MCF 10A (cell line): ENCODE measurements at regions not wholly inside any gene's neighbourhood (a gene's known extent, or its start where the extent isn't known, plus 50 kb on each side); places are given as distances from the start of the nearest gene placed in this dataset.

Experiments
- BruUV-seq: library from RNA; stranded (reverse); fragments of 400-500 nt; replicated peaks from 2 replicates; lab custom pipeline; 2021; lab: Mats Ljungman, UMichigan
- CTCF ChIA-PET: fragments of 300-600 bp; sonication (Branson Sonifier 250); formaldehyde crosslinking; extraction: SDS; loops from one replicate; lab custom pipeline; 2021; ENCODE audit warnings: antibody characterized with exemption, inconsistent platforms; lab: Yijun Ruan, JAX
- POLR2A ChIA-PET: fragments of 300-600, 350-650 bp; sonication (Branson Sonifier 250); formaldehyde crosslinking; extraction: SDS; loops from one replicate; lab custom pipeline; 2020; ENCODE audit warnings: antibody characterized with exemption, inconsistent platforms; lab: Yijun Ruan, JAX
- DNase-seq: peaks from one replicate; pipeline ENCODE4 v3.0.0-alpha.2; 2018; ENCODE audit not compliant: unreplicated experiment
- H3K27ac Mint-ChIP-seq: one replicate; pipeline ENCODE4 v1.8.0; 2022; ENCODE audit warnings: mild to moderate bottlenecking, low read depth, mixed read lengths; ENCODE audit not compliant: unreplicated experiment
- H3K27me3 Mint-ChIP-seq: one replicate; pipeline ENCODE4 v1.8.0; 2022; ENCODE audit warnings: mixed read lengths; ENCODE audit not compliant: insufficient read depth, unreplicated experiment
- H3K36me3 Mint-ChIP-seq: one replicate; pipeline ENCODE4 v1.8.0; 2022; ENCODE audit warnings: mild to moderate bottlenecking, moderate library complexity, mixed read lengths; ENCODE audit not compliant: insufficient read depth, unreplicated experiment
- H3K4me1 Mint-ChIP-seq: one replicate; pipeline ENCODE4 v1.8.0; 2022; ENCODE audit warnings: mixed read lengths; ENCODE audit not compliant: insufficient read depth, unreplicated experiment
- H3K4me3 Mint-ChIP-seq: one replicate; pipeline ENCODE4 v1.8.0; 2022; ENCODE audit warnings: mild to moderate bottlenecking, moderate library complexity, mixed read lengths; ENCODE audit not compliant: unreplicated experiment
- H3K9me3 Mint-ChIP-seq: one replicate; pipeline ENCODE4 v1.8.0; 2022; ENCODE audit warnings: mixed read lengths; ENCODE audit not compliant: unreplicated experiment
- intact Hi-C: fragments of 100-400 bp; cut with micrococcal nuclease; formaldehyde crosslinking; loops from 2 replicates; pipeline ENCODE4 v1.14.1; 2022
- TF ChIP-seq, protein P1 (sequence below): fragments of 200-600 bp; IDR thresholded peaks from one replicate; pipeline ENCODE4 v1.8.0; 2022; ENCODE audit warnings: antibody characterized with exemption, mild to moderate bottlenecking; ENCODE audit not compliant: unreplicated experiment

DNA sequence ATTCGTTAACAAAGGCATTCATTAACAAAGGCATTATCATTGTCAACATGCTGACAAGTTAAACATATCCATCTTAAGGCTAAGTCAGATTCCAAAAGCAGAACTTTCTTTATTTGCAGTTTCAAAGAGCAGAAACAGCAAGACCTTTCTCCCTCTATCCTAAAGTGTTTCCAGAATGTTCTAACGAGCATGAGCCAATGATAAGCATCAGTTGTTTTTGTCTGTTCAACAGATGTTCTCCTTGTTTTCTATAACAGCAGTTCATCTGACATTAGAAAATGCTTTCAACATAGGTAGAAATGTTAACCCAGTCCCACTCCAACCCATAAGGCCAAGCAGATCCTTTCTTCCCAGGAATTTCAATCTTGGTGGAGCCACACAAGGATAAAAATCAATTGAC is 77.6 kb upstream of the POMGNT2 start:
- no TSS peak for BruUV-seq
- Mint-ChIP-seq H3K27me3 (no peaks in the 10 kb centered on the region), H3K4me3 (no peak overlapping the region), H3K27ac (no peak overlapping the region), H3K4me1 (peaks cover 45% of the 10 kb centered on the region), H3K9me3 (no peaks in the 10 kb centered on the region), H3K36me3 (no peaks in the 10 kb centered on the region)
- TF ChIP-seq, protein P1, sequence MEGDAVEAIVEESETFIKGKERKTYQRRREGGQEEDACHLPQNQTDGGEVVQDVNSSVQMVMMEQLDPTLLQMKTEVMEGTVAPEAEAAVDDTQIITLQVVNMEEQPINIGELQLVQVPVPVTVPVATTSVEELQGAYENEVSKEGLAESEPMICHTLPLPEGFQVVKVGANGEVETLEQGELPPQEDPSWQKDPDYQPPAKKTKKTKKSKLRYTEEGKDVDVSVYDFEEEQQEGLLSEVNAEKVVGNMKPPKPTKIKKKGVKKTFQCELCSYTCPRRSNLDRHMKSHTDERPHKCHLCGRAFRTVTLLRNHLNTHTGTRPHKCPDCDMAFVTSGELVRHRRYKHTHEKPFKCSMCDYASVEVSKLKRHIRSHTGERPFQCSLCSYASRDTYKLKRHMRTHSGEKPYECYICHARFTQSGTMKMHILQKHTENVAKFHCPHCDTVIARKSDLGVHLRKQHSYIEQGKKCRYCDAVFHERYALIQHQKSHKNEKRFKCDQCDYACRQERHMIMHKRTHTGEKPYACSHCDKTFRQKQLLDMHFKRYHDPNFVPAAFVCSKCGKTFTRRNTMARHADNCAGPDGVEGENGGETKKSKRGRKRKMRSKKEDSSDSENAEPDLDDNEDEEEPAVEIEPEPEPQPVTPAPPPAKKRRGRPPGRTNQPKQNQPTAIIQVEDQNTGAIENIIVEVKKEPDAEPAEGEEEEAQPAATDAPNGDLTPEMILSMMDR: no peak
- ChIA-PET CTCF (no interaction called here), POLR2A (no interaction called here)
- intact Hi-C loops: loop anchor here (5.0 kb wide), 1 partner anchor 104 kb away; the partner anchor contains the start of gene SNRK
- DNase-seq: no peak

GRCh38 chr3:43181202-43181821 is 75.4 kb upstream of the POMGNT2 start:
- H3K36me3 Mint-ChIP-seq: no peaks in the 10 kb centered on the region
- DNase-seq: peak; percentile 75
- BruUV-seq: no TSS peak
- H3K4me3 Mint-ChIP-seq: peak overlapping the region; percentile 10
- H3K27ac Mint-ChIP-seq: no peak overlapping the region
- ChIA-PET POLR2A (interaction anchor here (0.7 to 3.1 kb wide), 7 partner anchors 8 to 494 kb away, joined by 3 to 24 read pairs (median 5); partner anchors contain the start of gene SNRK), CTCF (interaction anchor here (0.6 to 2.0 kb wide), 2 partner anchors 25 to 220 kb away, joined by 3 to 7 read pairs; no protein-coding TSS in a partner anchor)
- no peaks in the 10 kb centered on the region for H3K27me3 Mint-ChIP-seq
- peaks cover 56% of the 10 kb centered on the region for H3K4me1 Mint-ChIP-seq
- TF ChIP-seq, protein P1: no peak
- intact Hi-C loops: loop anchor here (5.0 kb wide), 1 partner anchor 106 kb away; the partner anchor contains the start of gene SNRK
- no peaks in the 10 kb centered on the region for H3K9me3 Mint-ChIP-seq

- DNase-seq: no peak
- Mint-ChIP-seq H3K27ac (peak overlapping the region; percentile 61), H3K4me1 (peaks cover 52% of the 10 kb centered on the region), H3K9me3 (no peaks in the 10 kb centered on the region), H3K36me3 (no peaks in the 10 kb centered on the region), H3K27me3 (no peaks in the 10 kb centered on the region), H3K4me3 (peak overlapping the region; percentile 10)
- TF ChIP-seq, protein P1: no peak
- POLR2A ChIA-PET: interaction anchor here (0.6 to 3.1 kb wide), 13 partner anchors 9 to 323 kb away, joined by 3 to 24 read pairs (median 4); partner anchors contain the start of gene SNRK
- BruUV-seq: no TSS peak
- CTCF ChIA-PET: interaction anchor here (0.5 to 2.0 kb wide), 5 partner anchors 106 to 323 kb away, joined by 3 to 7 read pairs (median 3); partner anchors contain the start of gene SNRK
- intact Hi-C loops: loop anchor here (5.0 kb wide), 1 partner anchor 107 kb away; the partner anchor contains the start of gene SNRK
Measured at GRCh38 chr3:43180694-43181093, 74.8 kb upstream of the POMGNT2 start.

GRCh38 chr3:43180027-43180426 is 74.1 kb upstream of the POMGNT2 start:
- CTCF ChIA-PET: interaction anchor here (0.5 to 2.0 kb wide), 9 partner anchors 11 to 324 kb away, joined by 3 to 7 read pairs (median 3); partner anchors contain the start of gene SNRK
- peak; percentile 85 for DNase-seq
- no TSS peak for BruUV-seq
- Mint-ChIP-seq H3K27ac (peak overlapping the region; percentile 61), H3K4me3 (peak overlapping the region; percentile 44), H3K27me3 (no peaks in the 10 kb centered on the region), H3K4me1 (peaks cover 45% of the 10 kb centered on the region), H3K36me3 (no peaks in the 10 kb centered on the region), H3K9me3 (no peaks in the 10 kb centered on the region)
- TF ChIP-seq, protein P1: no peak
- POLR2A ChIA-PET: interaction anchor here (0.7 to 3.1 kb wide), 10 partner anchors 9 to 111 kb away, joined by 3 to 24 read pairs (median 4); partner anchors contain the start of gene SNRK
- intact Hi-C loops: loop anchor here (5.0 kb wide), 1 partner anchor 107 kb away; the partner anchor contains the start of gene SNRK
